Endothelial cell of umbilical vein (primary cell): ENCODE measurements at regions not wholly inside any gene's neighbourhood (a gene's known extent, or its start where the extent isn't known, plus 50 kb on each side); places are given as distances from the start of the nearest gene placed in this dataset.

ENCODE experiments used
- BruUV-seq: library from RNA; stranded (reverse); fragments of 400-500 nt; replicated peaks from 2 replicates; lab custom pipeline; 2021; lab: Mats Ljungman, UMichigan
- CTCF ChIA-PET: fragments of 300-600, 350-600 bp; sonication (Branson Sonifier 250); formaldehyde crosslinking; loops from one replicate; lab custom pipeline; 2021; ENCODE audit warnings: antibody characterized with exemption, inconsistent platforms; lab: Charles Lee
- POLR2A ChIA-PET: fragments of 300-600, 350-600 bp; sonication (Branson Sonifier 250); formaldehyde crosslinking; loops from one replicate; lab custom pipeline; 2021; ENCODE audit warnings: antibody characterized with exemption, inconsistent platforms; lab: Charles Lee
- DNase-seq: peaks from one replicate; pipeline ENCODE4 v3.0.0-alpha.2; 2011; ENCODE audit warnings: low read depth, low spot score
- FAIRE-seq: peaks from 2 replicates; lab custom pipeline; 2011; peaks lifted over from hg19 to GRCh38; lab: Jason Lieb, UNC
- H2AFZ ChIP-seq: 2 replicates; pipeline ENCODE4 v1.6.0; 2012; ENCODE audit warnings: low read depth, low read length, control low read depth, inconsistent platforms
- H3K27ac ChIP-seq: 2 replicates; pipeline ENCODE4 v1.5.1; 2011; ENCODE audit warnings: low read depth, mild to moderate bottlenecking, control low read depth, low read length, moderate library complexity; ENCODE audit not compliant: insufficient read depth
- H3K27me3 ChIP-seq, 2 experiments: 2 replicates each; pipeline versions ENCODE4 v1.6.0 to v1.6.1; 2011; ENCODE audit warnings: low read length in 2 of 2, mixed read lengths in 1 of 2; ENCODE audit not compliant: control insufficient read depth in 2 of 2, insufficient read depth in 2 of 2
- H3K36me3 ChIP-seq, 2 experiments: 2 replicates in 1 of 2; 3 replicates in 1 of 2; pipeline ENCODE4 v1.5.1; 2011; ENCODE audit warnings: low read length in 2 of 2, mild to moderate bottlenecking in 1 of 2, moderate library complexity in 1 of 2; ENCODE audit not compliant: control insufficient read depth in 2 of 2, insufficient read depth in 2 of 2; ENCODE audit errors: extremely low read depth in 1 of 2
- H3K4me1 ChIP-seq: 3 replicates; pipeline ENCODE4 v1.5.1; 2011; ENCODE audit warnings: mild to moderate bottlenecking, low read length; ENCODE audit not compliant: control insufficient read depth, insufficient read depth; ENCODE audit errors: extremely low read depth
- H3K4me2 ChIP-seq: 2 replicates; pipeline ENCODE4 v1.6.1; 2011; ENCODE audit warnings: low read length, control low read depth, mixed read lengths; ENCODE audit not compliant: insufficient read depth
- H3K4me3 ChIP-seq, 3 experiments: fragments of 200-600 bp in 1 of 3; sonication (generic), shearing (Covaris generic) in 1 of 3; replicated peaks in 1 of 3; 2 replicates each; pipeline ENCODE4 v1.5.1; 2011 to 2016; ENCODE audit warnings: control low read depth in 3 of 3, low read length in 3 of 3, mild to moderate bottlenecking in 2 of 3, inconsistent platforms in 1 of 3, low read depth in 1 of 3, moderate library complexity in 1 of 3; ENCODE audit not compliant: insufficient read depth in 1 of 3
- H3K79me2 ChIP-seq: 2 replicates; pipeline ENCODE4 v1.6.0; 2012; ENCODE audit warnings: low read length, inconsistent platforms; ENCODE audit not compliant: control insufficient read depth, insufficient read depth
- H3K9ac ChIP-seq: replicated peaks from 2 replicates; pipeline ENCODE3; 2011; ENCODE audit warnings: low read length, control low read depth; ENCODE audit not compliant: insufficient read depth; ENCODE audit errors: extremely low read depth
- H3K9me1 ChIP-seq: replicated peaks from 3 replicates; pipeline ENCODE4 v1.6.0; 2011; ENCODE audit warnings: mild to moderate bottlenecking, low read length; ENCODE audit not compliant: control insufficient read depth, insufficient read depth; ENCODE audit errors: extremely low read depth
- H3K9me3 ChIP-seq: replicated peaks from 2 replicates; pipeline ENCODE4 v1.5.1; 2012; ENCODE audit warnings: low read length, inconsistent platforms; ENCODE audit not compliant: control insufficient read depth, insufficient read depth
- H4K20me1 ChIP-seq: replicated peaks from 2 replicates; pipeline ENCODE3; 2011; ENCODE audit warnings: mild to moderate bottlenecking, low read length; ENCODE audit not compliant: control insufficient read depth, insufficient read depth; ENCODE audit errors: extremely low read depth
- EZH2 ChIP-seq: IDR thresholded peaks from 2 replicates; pipeline ENCODE4 v1.6.1; 2012; ENCODE audit warnings: borderline replicate concordance, low read depth, mild to moderate bottlenecking, moderate library complexity, low read length, inconsistent platforms; ENCODE audit not compliant: severe bottlenecking
- JUN ChIP-seq: IDR thresholded peaks from 2 replicates; pipeline ENCODE4 v1.6.1; 2011; ENCODE audit warnings: borderline replicate concordance, low read depth; ENCODE audit not compliant: insufficient read length, insufficient read depth
- MYC ChIP-seq: IDR thresholded peaks from one replicate; pipeline ENCODE4 v1.6.1; 2011; ENCODE audit warnings: mild to moderate bottlenecking, low read depth, low read length
- POLR2AphosphoS5 ChIP-seq: IDR thresholded peaks from 2 replicates; pipeline ENCODE4 v1.6.1; 2012; ENCODE audit warnings: low read depth, mild to moderate bottlenecking, control low read depth, low read length, moderate library complexity; ENCODE audit not compliant: insufficient read depth
- dilution Hi-C: fragments of 300-500 bp; cut with MboI; formaldehyde crosslinking; loops from one replicate; pipeline ENCODE4 v1.15.0; 2019; ENCODE audit warnings: low sequenced_read_pairs; ENCODE audit not compliant: extremely low pct_ligation_motif_present
- intact Hi-C: fragments of 100-400 bp; cut with micrococcal nuclease; formaldehyde crosslinking; loops from one replicate; pipeline ENCODE4 v1.10.0; 2022
- TF ChIP-seq, protein P1 (sequence below): IDR thresholded peaks from 2 replicates; pipeline ENCODE4 v1.6.1; 2011; ENCODE audit not compliant: insufficient read depth, insufficient read length
- TF ChIP-seq, protein P2 (sequence below), 2 donors: IDR thresholded peaks; 1 replicate in 1 of 2; 2 replicates in 1 of 2; pipeline ENCODE4 v1.5.1; 2011; ENCODE audit warnings: low read length in 2 of 2, mild to moderate bottlenecking in 2 of 2, moderate library complexity in 2 of 2, control low read depth in 1 of 2, inconsistent platforms in 1 of 2, low read depth in 1 of 2; ENCODE audit not compliant: insufficient read depth in 1 of 2; ENCODE audit errors: extremely low read depth in 1 of 2

DNA sequence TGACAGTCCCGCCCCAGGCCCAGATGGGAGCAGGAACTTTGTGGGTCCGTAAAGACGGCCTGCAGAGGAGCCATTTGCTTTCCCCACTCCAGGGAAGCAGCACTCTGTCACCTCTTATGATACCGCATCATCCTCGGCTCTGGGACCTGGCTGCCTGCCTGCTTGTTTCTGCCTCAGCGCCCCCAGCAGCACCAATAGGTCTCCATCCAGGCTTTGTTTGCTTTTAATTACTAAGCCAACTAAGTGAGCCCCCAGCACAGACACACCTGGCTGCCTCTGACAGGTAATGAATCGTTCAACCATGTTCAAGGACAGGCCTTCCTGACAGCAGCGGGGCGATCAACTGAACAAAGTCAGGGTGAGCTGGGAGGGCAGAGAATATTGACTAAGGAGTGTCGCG, 141.4 kb downstream of the C5orf15 start:
- TF ChIP-seq POLR2AphosphoS5, result no peak
- TF ChIP-seq, protein P1, sequence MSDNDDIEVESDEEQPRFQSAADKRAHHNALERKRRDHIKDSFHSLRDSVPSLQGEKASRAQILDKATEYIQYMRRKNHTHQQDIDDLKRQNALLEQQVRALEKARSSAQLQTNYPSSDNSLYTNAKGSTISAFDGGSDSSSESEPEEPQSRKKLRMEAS, result no peak
- Histone ChIP-seq H3K4me3 (no peak overlapping the region), H3K9me3 (no peaks in the 10 kb centered on the region), H3K4me2 (no peak overlapping the region), H3K9ac (no peak overlapping the region), H3K9me1 (no peaks in the 10 kb centered on the region), H2AFZ (no peak overlapping the region), H3K4me1 (peaks cover 14% of the 10 kb centered on the region), H3K27me3 (peaks cover 0 to 3% of the 10 kb centered on the region in 2 experiments), H3K36me3 (no peaks in the 10 kb centered on the region), H4K20me1 (no peaks in the 10 kb centered on the region), H3K79me2 (no peaks in the 10 kb centered on the region), H3K27ac (no peak overlapping the region)
- no peak for DNase-seq
- dilution Hi-C loops (no loop called here), intact Hi-C loops (no loop called here)
- no peak for FAIRE-seq
- ChIA-PET CTCF (no interaction called here), POLR2A (no interaction called here)
- no TSS peak for BruUV-seq

DNA sequence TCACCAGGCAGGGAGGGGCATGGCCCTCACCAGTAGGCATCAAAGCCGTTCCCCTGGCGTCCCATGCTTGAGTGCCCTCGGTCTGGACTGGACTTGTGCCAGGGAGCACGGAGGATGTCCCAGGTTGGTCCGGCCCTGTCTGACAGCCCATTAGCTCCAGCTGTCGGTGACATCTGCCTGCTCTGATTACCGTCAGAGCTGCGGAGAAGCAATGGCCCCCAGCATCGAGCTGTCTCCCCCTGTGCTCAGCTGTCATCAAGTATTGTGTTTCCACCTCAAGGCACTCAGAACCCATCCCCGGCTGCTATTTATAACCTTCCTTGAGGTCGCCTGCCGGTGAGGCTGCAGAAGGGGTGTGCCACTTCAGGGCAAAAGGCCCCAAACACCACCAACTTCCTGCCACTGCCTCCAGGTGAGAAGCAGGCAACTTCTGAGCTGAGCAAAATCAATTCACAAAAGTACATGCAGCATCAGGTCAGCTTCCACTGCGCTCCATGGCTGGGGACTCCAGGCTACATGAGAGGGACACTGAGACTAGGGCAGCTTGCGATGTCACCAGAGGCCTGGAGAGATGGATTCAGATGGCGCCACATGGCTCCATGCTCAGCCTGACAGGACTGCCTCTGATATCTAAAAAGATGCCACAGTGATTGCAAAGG, 142.7 kb downstream of the C5orf15 start:
- dilution Hi-C loops, result no loop called here
- BruUV-seq, result no TSS peak
- intact Hi-C loops, result no loop called here

More for the DNA sequence above, 142.7 kb downstream of the C5orf15 start:
- peaks cover 2% of the 10 kb centered on the region for H3K4me1 ChIP-seq
- no peaks in the 10 kb centered on the region for H3K9me1 ChIP-seq
- no peak overlapping the region for H3K27ac ChIP-seq
- no peaks in the 10 kb centered on the region for H3K79me2 ChIP-seq
- no peak overlapping the region for H3K4me2 ChIP-seq
- POLR2A ChIA-PET, result no interaction called here
- H3K4me3 ChIP-seq, result no peak overlapping the region
- no peak overlapping the region for H2AFZ ChIP-seq
- no peaks in the 10 kb centered on the region for H4K20me1 ChIP-seq
- no peaks in the 10 kb centered on the region for H3K36me3 ChIP-seq
- H3K9ac ChIP-seq, result no peak overlapping the region
- DNase-seq, result no peak
- no peak for FAIRE-seq
- CTCF ChIA-PET, result no interaction called here
- TF ChIP-seq POLR2AphosphoS5 (no peak), EZH2 (no peak), MYC (no peak), JUN (no peak)
- TF ChIP-seq, protein P2, sequence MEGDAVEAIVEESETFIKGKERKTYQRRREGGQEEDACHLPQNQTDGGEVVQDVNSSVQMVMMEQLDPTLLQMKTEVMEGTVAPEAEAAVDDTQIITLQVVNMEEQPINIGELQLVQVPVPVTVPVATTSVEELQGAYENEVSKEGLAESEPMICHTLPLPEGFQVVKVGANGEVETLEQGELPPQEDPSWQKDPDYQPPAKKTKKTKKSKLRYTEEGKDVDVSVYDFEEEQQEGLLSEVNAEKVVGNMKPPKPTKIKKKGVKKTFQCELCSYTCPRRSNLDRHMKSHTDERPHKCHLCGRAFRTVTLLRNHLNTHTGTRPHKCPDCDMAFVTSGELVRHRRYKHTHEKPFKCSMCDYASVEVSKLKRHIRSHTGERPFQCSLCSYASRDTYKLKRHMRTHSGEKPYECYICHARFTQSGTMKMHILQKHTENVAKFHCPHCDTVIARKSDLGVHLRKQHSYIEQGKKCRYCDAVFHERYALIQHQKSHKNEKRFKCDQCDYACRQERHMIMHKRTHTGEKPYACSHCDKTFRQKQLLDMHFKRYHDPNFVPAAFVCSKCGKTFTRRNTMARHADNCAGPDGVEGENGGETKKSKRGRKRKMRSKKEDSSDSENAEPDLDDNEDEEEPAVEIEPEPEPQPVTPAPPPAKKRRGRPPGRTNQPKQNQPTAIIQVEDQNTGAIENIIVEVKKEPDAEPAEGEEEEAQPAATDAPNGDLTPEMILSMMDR (IDR thresholded peaks at IDR 0.05; ENCODE audit: extremely low read depth in 1 of 2, insufficient read depth in 1 of 2, low read depth in 1 of 2, low read length in 2 of 2), result no peak
- H3K9me3 ChIP-seq, result no peaks in the 10 kb centered on the region
- H3K27me3 ChIP-seq, result peaks cover 6 to 10% of the 10 kb centered on the region in 2 experiments
